SK-N-SH treated with all-trans-retinoic acid at 6 μM for 48 hours (cell line): ENCODE measurements at regions not wholly inside any gene's neighbourhood (a gene's known extent, or its start where the extent isn't known, plus 50 kb on each side); places are given as distances from the start of the nearest gene placed in this dataset.

Experiments
- ATAC-seq: fragments of 200-7000 bp; cut with Tn5 transposase; 3 replicates; pipeline ENCODE4 v1.9.1; 2020; ENCODE audit warnings: mild to moderate bottlenecking, moderate library complexity
- ARNTL ChIP-seq: fragments of 450-650 bp; formaldehyde crosslinking; IDR thresholded peaks from 2 replicates; pipeline ENCODE4 v1.5.0; 2020; ENCODE audit warnings: low read depth, mild to moderate bottlenecking, moderate library complexity, borderline replicate concordance
- BACH2 ChIP-seq: fragments of 250-450 bp; sonication (Bioruptor Pico); IDR thresholded peaks from 2 replicates; pipeline ENCODE4 v1.9.0; 2021; ENCODE audit warnings: mild to moderate bottlenecking, borderline replicate concordance
- CSDC2 ChIP-seq: fragments of 250-450 bp; sonication (Bioruptor Pico); IDR thresholded peaks from 2 replicates; pipeline ENCODE4 v1.5.0; 2020; ENCODE audit warnings: mild to moderate bottlenecking, moderate library complexity
- GLIS3 ChIP-seq: fragments of 250-450 bp; sonication (Bioruptor Pico); IDR thresholded peaks from 2 replicates; pipeline ENCODE4 v1.5.0; 2020; ENCODE audit warnings: mild to moderate bottlenecking, moderate library complexity
- ISL1 ChIP-seq: fragments of 250-450 bp; sonication (Bioruptor Pico); IDR thresholded peaks from 2 replicates; pipeline ENCODE4 v2.1.2; 2022; ENCODE audit warnings: mild to moderate bottlenecking, moderate library complexity
- OSR1 ChIP-seq: fragments of 250-450 bp; sonication (Bioruptor Pico); IDR thresholded peaks from 2 replicates; pipeline ENCODE4 v1.8.0; 2022; ENCODE audit warnings: moderate library complexity, mild to moderate bottlenecking, inconsistent platforms
- PATZ1 ChIP-seq: fragments of 250-450 bp; sonication (Bioruptor Pico); IDR thresholded peaks from 2 replicates; pipeline ENCODE4 v1.8.0; 2020; ENCODE audit warnings: mild to moderate bottlenecking, moderate library complexity, borderline replicate concordance
- POU6F1 ChIP-seq: fragments of 250-450 bp; sonication (Bioruptor Pico); IDR thresholded peaks from 2 replicates; pipeline ENCODE4 v1.8.0; 2021; ENCODE audit warnings: low read depth, mild to moderate bottlenecking, moderate library complexity, borderline replicate concordance
- PPARA ChIP-seq: fragments of 250-450 bp; sonication (Bioruptor Pico); IDR thresholded peaks from 2 replicates; pipeline ENCODE4 v1.5.0; 2020; ENCODE audit warnings: mild to moderate bottlenecking, borderline replicate concordance
- RARB ChIP-seq: fragments of 250-450 bp; sonication (Bioruptor Pico); IDR thresholded peaks from 2 replicates; pipeline ENCODE4 v1.8.0; 2021; ENCODE audit warnings: mild to moderate bottlenecking, moderate library complexity
- SNAI2 ChIP-seq: fragments of 250-450 bp; sonication (Bioruptor Pico); IDR thresholded peaks from 2 replicates; pipeline ENCODE4 v1.5.0; 2020; ENCODE audit warnings: mild to moderate bottlenecking, moderate library complexity
- TCF4 ChIP-seq: fragments of 250-450 bp; sonication (Bioruptor Pico); IDR thresholded peaks from 2 replicates; pipeline ENCODE4 v1.8.0; 2021; ENCODE audit warnings: mild to moderate bottlenecking, moderate library complexity, borderline replicate concordance
- TOX ChIP-seq: fragments of 250-450 bp; sonication (Bioruptor Pico); IDR thresholded peaks from 2 replicates; pipeline ENCODE4 v1.8.0; 2021; ENCODE audit warnings: mild to moderate bottlenecking, moderate library complexity, borderline replicate concordance
- TSHZ2 ChIP-seq: fragments of 250-450 bp; sonication (Bioruptor Pico); IDR thresholded peaks from 2 replicates; pipeline ENCODE4 v1.5.0; 2020; ENCODE audit warnings: mild to moderate bottlenecking, moderate library complexity
- ZC3H10 ChIP-seq: fragments of 250-450 bp; sonication (Bioruptor Pico); IDR thresholded peaks from 2 replicates; pipeline ENCODE4 v1.5.1; 2021; ENCODE audit warnings: mild to moderate bottlenecking, moderate library complexity
- ZFP3 ChIP-seq: fragments of 250-450 bp; sonication (Bioruptor Pico); IDR thresholded peaks from 2 replicates; pipeline ENCODE4 v1.5.0; 2020; ENCODE audit warnings: mild to moderate bottlenecking, moderate library complexity
- ZFP30 ChIP-seq: fragments of 450-650 bp; formaldehyde crosslinking; IDR thresholded peaks from 2 replicates; pipeline ENCODE4 v1.5.0; 2022; ENCODE audit warnings: mild to moderate bottlenecking, moderate library complexity
- ZNF565 ChIP-seq: fragments of 450-650 bp; formaldehyde crosslinking; conservative IDR thresholded peaks from 2 replicates; pipeline ENCODE4 v1.5.0; 2020; ENCODE audit warnings: low read depth, mild to moderate bottlenecking, moderate library complexity
- ZNF70 ChIP-seq: fragments of 450-650 bp; formaldehyde crosslinking; IDR thresholded peaks from 2 replicates; pipeline ENCODE4 v1.5.0; 2020; ENCODE audit warnings: mild to moderate bottlenecking, moderate library complexity
- ZNF8 ChIP-seq: fragments of 450-650 bp; formaldehyde crosslinking; IDR thresholded peaks from 2 replicates; pipeline ENCODE4 v1.5.0; 2020; ENCODE audit warnings: mild to moderate bottlenecking, moderate library complexity
- TF ChIP-seq, protein P1 (sequence below): fragments of 250-450 bp; sonication (Bioruptor Pico); IDR thresholded peaks from 2 replicates; pipeline ENCODE4 v1.5.1; 2020; ENCODE audit warnings: low read depth, mild to moderate bottlenecking, moderate library complexity
- TF ChIP-seq, protein P2 (sequence below): fragments of 250-450 bp; sonication (Bioruptor Pico); IDR thresholded peaks from 2 replicates; pipeline ENCODE4 v1.5.1; 2021; ENCODE audit warnings: mild to moderate bottlenecking, moderate library complexity

DNA sequence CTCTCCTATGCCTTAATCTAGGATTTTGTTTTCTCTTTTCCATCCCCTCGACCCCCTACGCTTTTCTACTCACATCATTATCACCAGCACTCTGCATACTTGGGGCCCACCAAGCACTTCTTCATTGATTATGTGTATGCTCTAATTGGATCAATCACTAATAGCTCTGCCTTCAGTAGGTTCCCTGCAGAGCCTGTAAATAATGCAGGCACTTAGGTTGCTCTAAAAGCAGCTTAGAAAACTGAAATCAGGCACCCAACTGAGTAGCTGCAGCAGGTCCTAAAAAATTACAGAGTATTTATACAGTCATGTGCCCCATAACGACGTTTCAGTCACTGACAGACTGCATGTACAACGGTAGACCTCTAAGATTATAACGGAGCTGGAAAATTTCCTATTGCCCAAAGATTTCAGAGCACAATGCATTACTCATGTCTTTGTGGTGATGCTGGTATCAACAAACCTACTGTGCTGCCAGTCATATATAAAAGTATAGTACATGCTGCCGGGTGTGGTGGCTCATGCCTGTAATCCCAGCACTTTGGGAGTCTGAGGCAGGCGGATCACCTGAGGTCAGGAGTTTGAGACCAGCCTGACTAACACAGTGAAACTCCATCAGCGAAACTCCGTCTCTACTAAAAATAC, 280.4 kb downstream of the HS3ST3B1 start:
- no peak for ATAC-seq
- TF ChIP-seq ZNF565 (CRISPR knock-in tag) (no peak), BACH2 (CRISPR knock-in tag) (no peak), ZFP30 (no peak), RARB (CRISPR knock-in tag) (no peak), PPARA (CRISPR knock-in tag) (no peak)

DNA sequence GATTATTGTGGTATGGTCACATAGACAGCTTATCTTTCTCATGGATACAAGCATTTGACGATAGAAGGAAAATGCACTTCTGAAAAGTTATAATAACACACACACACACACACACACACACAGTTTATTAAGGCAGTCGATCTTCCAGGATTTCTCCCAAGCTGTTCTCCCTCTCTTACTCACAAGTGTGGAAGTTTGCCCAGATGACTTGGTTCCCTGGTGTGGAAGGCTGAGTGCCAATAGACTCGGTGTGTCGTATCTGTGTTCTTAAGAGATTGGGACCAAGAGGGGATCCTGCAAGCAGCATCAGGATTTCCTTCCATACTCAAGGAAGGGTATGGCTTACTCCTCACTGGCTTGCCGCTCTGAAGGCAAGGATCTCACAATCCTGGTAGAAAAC, 279.6 kb downstream of the HS3ST3B1 start:
- ATAC-seq, result no peak
- TF ChIP-seq OSR1 (CRISPR knock-in tag) (no peak), PATZ1 (CRISPR knock-in tag) (no peak), GLIS3 (CRISPR knock-in tag) (no peak), RARB (CRISPR knock-in tag) (no peak), ARNTL (CRISPR knock-in tag) (no peak), CSDC2 (CRISPR knock-in tag) (no peak), TCF4 (CRISPR knock-in tag) (no peak), ZC3H10 (CRISPR knock-in tag) (no peak), ISL1 (CRISPR knock-in tag) (no peak), TOX (no peak), SNAI2 (CRISPR knock-in tag) (no peak), POU6F1 (CRISPR knock-in tag) (no peak), TSHZ2 (no peak), ZNF70 (no peak), ZFP30 (no peak), ZNF565 (CRISPR knock-in tag) (no peak), PPARA (CRISPR knock-in tag) (no peak), BACH2 (CRISPR knock-in tag) (no peak)
- TF ChIP-seq, protein P1, sequence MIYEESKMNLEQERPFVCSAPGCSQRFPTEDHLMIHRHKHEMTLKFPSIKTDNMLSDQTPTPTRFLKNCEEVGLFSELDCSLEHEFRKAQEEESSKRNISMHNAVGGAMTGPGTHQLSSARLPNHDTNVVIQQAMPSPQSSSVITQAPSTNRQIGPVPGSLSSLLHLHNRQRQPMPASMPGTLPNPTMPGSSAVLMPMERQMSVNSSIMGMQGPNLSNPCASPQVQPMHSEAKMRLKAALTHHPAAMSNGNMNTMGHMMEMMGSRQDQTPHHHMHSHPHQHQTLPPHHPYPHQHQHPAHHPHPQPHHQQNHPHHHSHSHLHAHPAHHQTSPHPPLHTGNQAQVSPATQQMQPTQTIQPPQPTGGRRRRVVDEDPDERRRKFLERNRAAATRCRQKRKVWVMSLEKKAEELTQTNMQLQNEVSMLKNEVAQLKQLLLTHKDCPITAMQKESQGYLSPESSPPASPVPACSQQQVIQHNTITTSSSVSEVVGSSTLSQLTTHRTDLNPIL, result no peak
- TF ChIP-seq, protein P2, sequence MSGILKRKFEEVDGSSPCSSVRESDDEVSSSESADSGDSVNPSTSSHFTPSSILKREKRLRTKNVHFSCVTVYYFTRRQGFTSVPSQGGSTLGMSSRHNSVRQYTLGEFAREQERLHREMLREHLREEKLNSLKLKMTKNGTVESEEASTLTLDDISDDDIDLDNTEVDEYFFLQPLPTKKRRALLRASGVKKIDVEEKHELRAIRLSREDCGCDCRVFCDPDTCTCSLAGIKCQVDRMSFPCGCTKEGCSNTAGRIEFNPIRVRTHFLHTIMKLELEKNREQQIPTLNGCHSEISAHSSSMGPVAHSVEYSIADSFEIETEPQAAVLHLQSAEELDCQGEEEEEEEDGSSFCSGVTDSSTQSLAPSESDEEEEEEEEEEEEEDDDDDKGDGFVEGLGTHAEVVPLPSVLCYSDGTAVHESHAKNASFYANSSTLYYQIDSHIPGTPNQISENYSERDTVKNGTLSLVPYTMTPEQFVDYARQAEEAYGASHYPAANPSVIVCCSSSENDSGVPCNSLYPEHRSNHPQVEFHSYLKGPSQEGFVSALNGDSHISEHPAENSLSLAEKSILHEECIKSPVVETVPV (CRISPR knock-in tag), result no peak
- TF ChIP-seq, all 23 proteins: peak for 0

DNA sequence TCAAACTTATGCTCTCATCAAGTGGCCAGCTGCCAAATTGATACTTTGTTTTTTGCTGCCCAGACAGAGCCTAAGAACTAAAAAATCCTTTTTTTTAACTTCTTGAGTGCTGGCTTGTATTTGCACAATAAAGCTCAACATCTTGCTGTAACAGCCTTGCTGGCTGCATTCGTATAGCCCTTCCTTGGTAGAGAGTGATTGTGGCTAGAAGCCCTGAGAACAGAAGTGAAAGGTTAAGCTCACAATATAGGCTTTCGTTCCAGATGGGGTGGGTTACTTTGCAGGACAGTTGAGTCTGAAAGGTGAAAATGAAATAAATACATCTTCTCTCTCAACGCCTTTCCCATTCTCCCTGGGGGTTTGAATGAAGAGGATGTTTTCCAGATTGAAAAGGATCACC, 278.8 kb downstream of the HS3ST3B1 start:
- no peak for ATAC-seq
- no peak for TF ChIP-seq ISL1 (CRISPR knock-in tag)
- TF ChIP-seq, protein P2 (CRISPR knock-in tag), result no peak
- TF ChIP-seq ZFP3 (CRISPR knock-in tag), result no peak
- TF ChIP-seq BACH2 (CRISPR knock-in tag), result no peak
- TF ChIP-seq ZNF8 (CRISPR knock-in tag), result no peak
- TF ChIP-seq ZC3H10 (CRISPR knock-in tag), result no peak
- no peak for TF ChIP-seq PATZ1 (CRISPR knock-in tag)
- TF ChIP-seq GLIS3 (CRISPR knock-in tag), result no peak
- TF ChIP-seq, protein P1, result no peak
- no peak for TF ChIP-seq ZNF70
- no peak for TF ChIP-seq OSR1 (CRISPR knock-in tag)
- no peak for TF ChIP-seq TOX
- no peak for TF ChIP-seq CSDC2 (CRISPR knock-in tag)
